A172 (cell line): ENCODE measurements at regions not wholly inside any gene's neighbourhood (a gene's known extent, or its start where the extent isn't known, plus 50 kb on each side); places are given as distances from the start of the nearest gene placed in this dataset.
A peak's percentile ranks its signal among the peaks of the same experiment; 100 is the strongest.

ENCODE experiments used
- DNase-seq: peaks from one replicate; pipeline ENCODE4 v3.0.0-alpha.2; 2015; ENCODE audit warnings: low spot score

DNA sequence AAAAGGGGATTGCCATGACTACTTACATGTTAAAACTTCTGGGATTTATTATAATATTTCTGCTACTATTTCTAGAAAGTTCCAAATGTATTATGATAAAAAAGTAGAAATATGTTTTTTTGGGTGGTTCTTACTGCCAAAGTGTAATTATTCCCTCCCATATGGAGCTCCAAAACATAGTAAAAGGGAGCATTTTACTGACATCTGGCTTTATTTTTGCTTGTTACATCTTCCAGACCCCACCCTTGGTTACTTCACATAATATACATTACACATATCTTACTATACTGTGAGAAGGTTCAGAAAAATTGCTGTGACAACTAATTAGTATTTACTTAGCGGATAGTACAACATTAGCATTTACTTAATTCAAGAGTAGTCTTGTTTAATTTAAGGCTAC, 205.1 kb upstream of the TLL1 start:
- no peak for DNase-seq

DNA sequence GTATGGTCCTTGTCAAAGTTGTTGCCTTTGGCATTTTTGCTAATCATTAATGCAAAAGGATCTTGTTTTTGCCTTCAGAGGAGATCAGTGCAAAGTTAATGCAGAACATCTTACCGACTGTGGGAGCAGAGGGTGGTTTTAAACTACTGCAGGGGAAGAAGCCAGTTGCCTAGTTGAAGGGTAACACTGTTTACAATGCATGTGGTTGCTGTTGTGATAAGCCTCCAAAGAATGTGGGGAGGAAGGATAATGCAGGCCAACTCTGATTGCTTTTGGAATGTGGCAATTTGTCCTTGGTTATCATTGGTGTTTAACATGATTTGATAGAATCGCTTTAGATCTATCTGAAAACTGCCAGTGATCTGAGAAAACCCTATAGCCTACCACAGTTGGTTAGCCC, 204.3 kb upstream of the TLL1 start:
- no peak for DNase-seq

- DNase-seq: no peak
Observed at GRCh38 chr4:165677081-165677480, 196.0 kb upstream of the TLL1 start.

DNA sequence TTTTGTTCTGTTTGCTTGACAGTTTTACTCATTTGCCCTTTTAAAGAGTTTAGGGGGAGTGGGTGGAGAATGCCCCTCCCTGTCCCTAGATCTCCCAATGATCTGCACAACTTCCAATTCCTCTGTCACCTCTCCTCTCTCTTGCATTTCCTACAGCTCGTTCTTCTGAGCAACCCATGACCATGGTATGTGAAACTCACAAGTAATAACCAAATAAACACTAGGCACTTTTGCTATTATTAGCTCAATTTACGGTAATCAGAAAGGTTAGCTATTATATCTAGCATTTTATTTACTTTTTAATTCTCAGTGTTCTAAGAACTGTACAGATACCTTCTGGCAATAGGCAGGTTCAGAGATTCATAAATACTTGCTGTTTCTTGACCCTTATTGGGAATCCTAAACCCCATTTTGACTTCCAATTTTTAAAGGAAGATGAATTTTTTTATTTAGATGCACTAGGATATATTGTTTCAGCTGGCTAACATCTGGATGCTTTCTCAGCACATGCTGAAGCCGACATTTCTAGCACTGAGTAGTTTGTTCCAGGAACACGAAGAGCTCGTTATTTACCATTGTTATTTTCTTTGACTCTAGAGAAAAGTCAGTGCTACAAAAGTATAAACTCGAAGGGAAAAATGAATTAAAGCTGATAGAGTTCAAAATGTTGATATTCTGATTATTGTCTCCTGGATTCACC, 194.7 kb upstream of the TLL1 start:
- DNase-seq: no peak

- DNase-seq: no peak
Observed at GRCh38 chr4:165678936-165679325, 194.1 kb upstream of the TLL1 start.

DNA sequence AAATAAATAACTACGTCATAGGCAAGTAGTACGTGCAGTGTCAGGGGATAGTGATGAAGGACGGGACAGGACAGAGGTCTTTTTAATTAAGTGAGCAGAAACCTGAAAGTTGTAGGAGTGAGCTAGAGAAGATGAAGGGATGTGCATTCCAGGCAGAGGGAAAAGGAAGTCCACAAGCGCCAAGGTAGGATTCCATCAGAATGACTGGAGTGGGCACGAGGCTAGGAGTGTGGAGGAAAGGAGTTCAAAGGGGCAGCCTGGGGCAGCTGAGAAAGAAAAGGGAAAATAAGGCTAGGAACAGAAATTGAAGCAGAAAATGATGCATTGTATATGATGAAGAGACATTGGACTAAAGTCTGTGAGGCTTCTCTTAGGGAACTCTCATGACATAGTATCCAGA, 192.2 kb upstream of the TLL1 start:
- no peak for DNase-seq

- DNase-seq: no peak
Observed at GRCh38 chr4:165682611-165683010, 190.4 kb upstream of the TLL1 start.

DNA sequence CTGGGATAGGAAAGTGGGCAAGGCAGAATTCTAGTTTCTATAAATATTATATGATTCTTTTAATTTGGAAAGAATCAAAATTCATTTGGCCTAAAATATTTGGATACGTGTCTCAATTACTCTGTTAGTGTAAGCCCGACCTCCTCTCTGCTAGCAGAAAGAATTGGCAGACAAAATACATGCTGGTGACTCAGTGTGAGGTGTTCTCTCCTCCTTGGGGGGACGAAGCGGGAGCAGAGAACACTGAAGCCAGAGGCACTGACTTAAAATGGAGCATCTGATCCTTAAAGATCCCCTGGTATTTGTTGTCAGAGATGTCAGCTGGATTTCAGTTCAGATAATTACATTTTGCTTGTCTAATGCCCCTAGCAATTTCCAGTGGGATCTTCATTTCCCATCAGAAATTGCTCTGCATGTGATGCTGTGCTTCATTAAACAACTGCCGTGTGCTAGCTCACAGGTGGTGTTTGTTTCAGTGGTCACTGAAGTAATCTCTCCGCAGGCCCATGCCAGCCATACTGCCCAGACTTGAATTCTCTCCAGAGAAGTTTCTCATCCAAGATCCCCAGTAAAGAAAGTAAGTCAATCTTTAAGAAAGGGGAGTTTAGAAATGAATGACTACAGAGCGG, 188.7 kb upstream of the TLL1 start:
- DNase-seq: peak; percentile 71

GRCh38 chr4:165686756-165687155, 186.3 kb upstream of the TLL1 start:
- no peak for DNase-seq

DNA sequence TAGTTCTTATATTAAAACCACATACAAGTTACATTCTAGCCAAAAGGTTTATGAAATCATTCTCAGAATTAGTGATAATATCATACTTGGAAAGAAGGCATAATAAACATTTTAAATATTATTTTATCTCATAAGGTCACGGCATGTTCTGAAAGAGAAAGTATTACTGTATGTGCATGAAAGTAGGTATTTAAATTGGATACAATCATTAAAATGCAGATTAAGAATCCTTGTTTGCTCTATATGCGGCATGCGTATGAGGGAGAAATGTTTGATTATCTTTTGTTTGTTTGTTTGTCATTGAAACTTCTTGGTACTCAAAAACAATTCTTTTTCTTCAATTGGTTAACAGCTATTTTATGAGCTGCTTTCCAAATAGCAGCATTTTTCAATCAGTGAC, 183.9 kb upstream of the TLL1 start:
- DNase-seq: no peak

DNA sequence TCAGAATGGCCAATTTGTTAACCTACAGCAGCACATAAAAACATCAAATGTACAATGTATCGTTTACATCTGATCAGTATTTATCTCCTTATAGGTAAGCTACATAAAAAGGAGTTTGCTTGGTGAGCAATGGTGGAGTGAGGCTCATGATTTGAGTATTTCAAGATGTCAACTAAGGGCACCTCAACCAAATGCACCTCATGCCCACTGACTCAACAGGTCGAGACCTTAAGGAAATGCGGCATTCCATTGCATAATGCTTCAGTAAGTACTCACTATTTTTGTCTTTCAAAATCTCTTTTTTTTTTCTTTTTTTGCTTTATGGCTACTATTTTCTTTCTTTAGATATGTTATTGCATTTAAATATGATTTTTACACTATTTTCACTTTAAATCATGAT, 181.0 kb upstream of the TLL1 start:
- no peak for DNase-seq

DNA sequence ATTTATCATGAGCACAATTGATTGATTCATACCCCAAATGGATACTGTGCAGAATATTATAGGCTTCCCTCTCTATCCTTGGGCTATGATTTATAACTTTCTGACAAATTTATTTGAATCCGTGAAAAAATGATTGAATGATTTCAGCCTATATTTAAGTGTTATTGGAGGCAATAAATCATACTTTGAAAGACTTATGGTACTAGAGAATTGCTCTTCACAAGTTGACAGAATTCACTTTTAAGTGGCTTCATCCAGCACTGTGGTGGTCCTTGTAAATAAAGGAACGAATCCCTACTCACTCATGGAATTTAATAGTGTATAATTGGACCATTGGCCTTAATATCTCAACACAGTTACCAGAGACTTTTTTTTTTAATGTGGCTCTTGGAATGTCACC, 174.8 kb upstream of the TLL1 start:
- no peak for DNase-seq

- no peak for DNase-seq
Observed at GRCh38 chr4:165699055-165699454, 174.0 kb upstream of the TLL1 start.

GRCh38 chr4:165700855-165701254, 172.2 kb upstream of the TLL1 start:
- DNase-seq: no peak

DNA sequence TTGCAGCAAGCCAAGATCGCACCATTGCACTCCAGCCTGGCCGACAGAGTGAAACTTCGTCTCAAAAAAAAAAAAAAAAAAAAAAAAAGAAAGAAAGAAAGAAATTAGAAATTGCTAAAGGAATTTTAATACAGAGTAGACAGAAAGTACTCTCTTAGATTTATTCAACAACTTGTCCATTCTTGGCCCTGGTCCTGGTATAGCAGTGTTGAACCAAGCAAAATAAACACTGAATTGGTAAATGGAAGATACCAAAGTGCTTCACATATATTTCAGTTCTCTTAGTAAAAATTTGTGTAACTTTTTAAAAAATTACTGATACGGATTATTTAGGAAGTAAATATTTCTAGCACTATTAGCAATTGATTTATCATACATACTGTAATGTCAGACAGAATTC, 165.9 kb upstream of the TLL1 start:
- DNase-seq: no peak

DNA sequence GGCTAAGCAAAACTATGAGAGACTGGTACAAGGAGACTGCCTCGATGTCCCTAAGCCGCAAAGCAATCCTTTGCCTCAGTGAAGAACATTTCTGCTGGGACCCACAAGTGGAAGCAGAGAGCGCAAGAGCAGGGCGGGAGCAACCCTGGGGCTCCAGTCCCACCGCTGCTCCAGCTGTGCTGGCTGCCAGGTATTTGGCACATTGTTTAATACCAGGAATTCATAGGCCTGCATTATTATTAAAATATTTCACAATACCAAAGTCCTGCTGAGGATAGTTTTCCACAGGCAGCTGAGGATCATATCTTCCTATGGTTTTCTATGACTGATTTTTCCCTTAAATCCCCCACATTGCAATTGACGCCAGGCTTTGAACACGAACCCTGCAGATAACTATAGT, 163.5 kb upstream of the TLL1 start:
- DNase-seq: no peak

GRCh38 chr4:165709973-165710526, 163.0 kb upstream of the TLL1 start:
- no peak for DNase-seq

GRCh38 chr4:165711436-165711835, 161.6 kb upstream of the TLL1 start:
- DNase-seq: no peak

DNA sequence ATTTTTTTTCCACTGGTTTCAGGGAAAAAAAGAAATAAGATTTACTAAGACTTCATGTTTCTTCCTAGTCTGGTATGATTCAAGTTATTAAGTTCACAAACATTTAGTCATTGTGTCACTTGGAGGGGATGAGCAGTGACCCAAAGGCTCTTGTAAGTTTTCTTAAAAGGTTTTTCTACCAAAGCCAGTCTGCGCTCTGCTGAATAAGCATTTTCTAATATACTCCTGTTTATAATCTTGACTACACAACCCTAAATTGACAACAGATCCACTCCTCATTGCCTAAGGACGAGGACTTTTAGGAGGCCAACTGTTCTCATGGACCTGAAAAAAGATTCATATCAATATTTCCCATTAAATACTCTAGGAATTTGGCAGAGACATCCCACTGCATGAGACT, 161.1 kb upstream of the TLL1 start:
- no peak for DNase-seq

DNA sequence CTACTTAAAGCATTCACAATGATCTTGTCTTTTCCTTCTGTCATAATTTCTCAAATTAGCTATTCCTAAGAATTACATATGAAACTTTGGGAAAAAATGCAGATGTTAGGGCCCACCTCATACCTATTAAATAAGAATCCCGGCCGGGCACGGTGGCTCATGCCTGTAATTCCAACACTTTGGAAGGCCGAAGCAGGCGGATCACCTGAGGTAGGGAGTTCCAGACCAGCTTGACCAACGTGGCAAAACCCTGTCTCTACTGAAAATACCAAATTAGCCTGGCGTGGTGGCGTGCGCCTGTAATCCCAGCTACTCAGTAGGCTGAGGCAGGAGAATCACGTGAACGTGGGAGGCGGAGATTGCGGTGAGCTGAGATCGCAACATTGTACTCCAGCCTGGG, 158.4 kb upstream of the TLL1 start:
- DNase-seq: no peak

DNA sequence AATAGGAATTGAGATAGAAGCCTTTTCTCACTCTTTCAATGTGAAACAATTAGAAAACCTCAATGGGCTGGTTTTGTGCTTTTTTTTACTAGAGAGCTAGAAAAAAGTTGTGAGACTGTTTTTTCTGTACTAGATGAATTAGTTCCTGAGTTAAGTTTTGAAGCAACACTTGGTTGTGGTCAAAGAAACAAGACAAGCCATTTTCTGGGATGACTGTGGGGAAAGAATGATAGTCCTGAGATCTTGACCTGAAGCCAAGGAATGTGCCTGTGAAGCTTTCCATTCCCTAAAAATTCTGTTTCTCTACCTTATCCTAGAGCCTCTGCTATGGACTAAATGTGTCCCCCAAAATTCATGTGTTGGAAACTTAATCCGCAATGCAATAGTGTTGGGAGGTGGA, 157.8 kb upstream of the TLL1 start:
- DNase-seq: no peak

DNA sequence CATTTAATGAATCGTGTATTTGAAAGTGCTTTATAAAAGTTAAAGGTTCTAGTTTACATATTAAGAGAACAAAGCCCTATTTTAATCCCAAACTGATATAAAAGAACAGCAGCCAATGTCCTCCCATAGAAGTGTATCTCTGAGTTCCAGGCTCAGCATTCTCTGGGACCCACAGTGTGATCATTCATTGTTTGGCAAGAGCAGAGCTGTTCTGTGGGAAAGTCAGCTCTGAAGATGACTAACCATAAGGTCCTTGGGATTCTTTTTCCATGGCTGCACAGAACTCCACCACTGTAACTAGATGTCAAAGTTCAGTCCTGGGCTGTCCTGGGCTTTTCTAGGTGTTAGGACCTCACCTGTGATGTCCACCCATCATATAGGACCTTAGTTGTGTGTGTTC, 157.0 kb upstream of the TLL1 start:
- no peak for DNase-seq

DNA sequence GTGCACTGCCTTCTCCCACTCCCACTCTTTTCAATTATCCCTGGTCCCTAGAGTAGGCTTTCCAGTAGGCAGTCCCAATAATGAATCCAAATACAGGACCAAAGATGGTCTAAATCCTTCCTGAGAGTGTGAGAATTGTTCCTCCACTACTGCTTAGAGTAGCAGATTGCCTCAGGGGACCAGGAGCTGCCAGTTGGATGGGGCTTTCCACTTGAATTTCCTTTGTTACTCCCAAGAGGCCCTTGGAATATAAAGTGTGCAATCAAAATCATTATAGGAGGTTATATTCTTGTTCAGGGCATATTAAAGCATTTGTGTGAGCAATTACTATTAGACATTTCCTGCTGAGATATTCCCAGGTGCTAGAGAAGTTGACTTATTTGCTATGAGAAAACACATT, 156.6 kb upstream of the TLL1 start:
- no peak for DNase-seq

DNA sequence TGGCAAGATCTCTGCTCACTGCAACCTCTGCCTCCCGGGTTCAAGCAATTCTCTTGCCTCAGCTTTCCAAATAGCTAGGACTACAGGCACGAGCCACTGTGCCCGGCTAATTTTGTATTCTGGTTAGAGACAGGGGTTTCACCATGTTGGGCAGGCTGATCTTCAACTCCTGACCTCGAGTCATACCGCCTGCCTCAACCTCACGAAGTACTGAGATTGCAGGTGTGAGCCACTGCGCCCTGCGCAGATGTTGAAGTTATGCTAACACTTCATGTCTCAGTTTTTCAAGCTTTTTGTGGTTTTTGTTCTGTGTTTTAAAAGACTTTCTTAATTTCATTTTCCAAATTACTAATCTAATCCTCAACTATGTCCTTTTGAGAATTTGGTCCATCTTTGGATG, 154.4 kb upstream of the TLL1 start:
- no peak for DNase-seq
